Smooth muscle cell (in vitro differentiated cells): ENCODE measurements at regions not wholly inside any gene's neighbourhood (a gene's known extent, or its start where the extent isn't known, plus 50 kb on each side); places are given as distances from the start of the nearest gene placed in this dataset.
"Not testable (repeated sequence)": the region's sequence is repeated elsewhere in the genome, so short reads cannot be mapped to it uniquely, and the experiment has no call there.

ENCODE experiments used
- DNase-seq: peaks from one replicate; lab custom pipeline; 2025; ENCODE audit not compliant: unreplicated experiment; lab: John Stamatoyannopoulos, UW
- H2AFZ ChIP-seq: fragments of 200-600 bp; sonication (generic); 2 replicates; pipeline ENCODE4 v1.6.0; 2016; ENCODE audit warnings: antibody characterized with exemption, low read depth, mild to moderate bottlenecking
- H3F3A ChIP-seq: fragments of 200-600 bp; sonication (generic); 2 replicates; pipeline ENCODE4 v1.6.0; 2017; ENCODE audit warnings: antibody characterized with exemption, low read depth
- H3K27ac ChIP-seq: fragments of 200-600 bp; sonication (generic); 2 replicates; pipeline ENCODE4 v1.5.1; 2016; ENCODE audit warnings: low read depth, mild to moderate bottlenecking
- H3K27me3 ChIP-seq: fragments of 200-600 bp; sonication (generic); 2 replicates; pipeline ENCODE4 v1.6.1; 2016; ENCODE audit warnings: low read depth, mild to moderate bottlenecking
- H3K36me3 ChIP-seq: fragments of 200-600 bp; sonication (generic); 2 replicates; pipeline ENCODE4 v1.5.1; 2016; ENCODE audit warnings: low read depth
- H3K4me1 ChIP-seq: fragments of 200-600 bp; sonication (generic); 2 replicates; pipeline ENCODE4 v1.5.1; 2016; ENCODE audit warnings: low read depth
- H3K4me2 ChIP-seq: fragments of 200-600 bp; sonication (generic); 2 replicates; pipeline ENCODE4 v1.6.0; 2016; ENCODE audit warnings: mild to moderate bottlenecking
- H3K4me3 ChIP-seq: fragments of 200-600 bp; sonication (generic); 2 replicates; pipeline ENCODE4 v1.5.1; 2016; ENCODE audit warnings: mild to moderate bottlenecking
- H3K79me2 ChIP-seq: fragments of 200-600 bp; sonication (generic); 2 replicates; pipeline ENCODE4 v1.6.0; 2016; ENCODE audit warnings: low read depth, mild to moderate bottlenecking
- H3K9ac ChIP-seq: fragments of 200-600 bp; sonication (generic); 2 replicates; pipeline ENCODE4 v1.6.0; 2016; ENCODE audit warnings: low read depth
- H3K9me3 ChIP-seq: fragments of 200-600 bp; sonication (generic); replicated peaks from 2 replicates; pipeline ENCODE4 v1.5.1; 2016; ENCODE audit warnings: low read depth
- H4K20me1 ChIP-seq: fragments of 200-600 bp; sonication (generic); 2 replicates; pipeline ENCODE4 v1.6.0; 2016; ENCODE audit warnings: low read depth
- WGBS: methylation state at CpG from one replicate; pipeline ENCODE4 v1.1.7; 2016; ENCODE audit warnings: low lambda C conversion rate; 5-methylcytosine and 5-hydroxymethylcytosine counted together
- TF ChIP-seq, protein P1 (sequence below): fragments of 200-600 bp; sonication (generic); IDR thresholded peaks from 2 replicates; pipeline ENCODE4 v1.5.1; 2017; ENCODE audit warnings: borderline replicate concordance, mild to moderate bottlenecking, antibody characterized with exemption; ENCODE audit not compliant: insufficient read depth, poor library complexity, severe bottlenecking

DNA sequence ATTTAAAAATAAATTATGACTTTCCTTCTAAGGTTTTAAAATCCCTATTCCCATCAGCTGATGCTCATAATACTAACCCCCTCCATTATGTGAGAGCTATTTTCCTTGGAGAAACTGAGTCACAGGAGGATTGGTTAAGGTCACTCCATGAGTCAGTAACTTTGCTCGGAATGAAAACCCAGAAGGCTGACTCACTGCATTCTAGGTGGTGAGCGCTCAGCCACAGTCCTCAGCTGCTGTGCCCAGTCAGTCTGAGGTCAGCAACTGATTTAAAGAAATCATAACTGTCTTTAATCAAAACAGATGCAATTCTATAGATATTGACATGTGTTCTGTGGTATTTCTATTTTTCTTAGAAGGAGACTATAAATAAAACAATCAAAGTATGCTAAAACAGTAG is 359.2 kb downstream of the GJA1 start:
- peak overlapping the region; percentile 21 for H3K9ac ChIP-seq
- H3K36me3 ChIP-seq: no peaks in the 10 kb centered on the region
- H4K20me1 ChIP-seq: no peaks in the 10 kb centered on the region
- H3K4me3 ChIP-seq: no peak overlapping the region
- 0% methylated on average over 2 of the region's 2 CpGs for WGBS
- H3K4me2 ChIP-seq: peak overlapping the region; percentile 38
- H3F3A ChIP-seq: no peaks in the 10 kb centered on the region
- TF ChIP-seq, protein P1, sequence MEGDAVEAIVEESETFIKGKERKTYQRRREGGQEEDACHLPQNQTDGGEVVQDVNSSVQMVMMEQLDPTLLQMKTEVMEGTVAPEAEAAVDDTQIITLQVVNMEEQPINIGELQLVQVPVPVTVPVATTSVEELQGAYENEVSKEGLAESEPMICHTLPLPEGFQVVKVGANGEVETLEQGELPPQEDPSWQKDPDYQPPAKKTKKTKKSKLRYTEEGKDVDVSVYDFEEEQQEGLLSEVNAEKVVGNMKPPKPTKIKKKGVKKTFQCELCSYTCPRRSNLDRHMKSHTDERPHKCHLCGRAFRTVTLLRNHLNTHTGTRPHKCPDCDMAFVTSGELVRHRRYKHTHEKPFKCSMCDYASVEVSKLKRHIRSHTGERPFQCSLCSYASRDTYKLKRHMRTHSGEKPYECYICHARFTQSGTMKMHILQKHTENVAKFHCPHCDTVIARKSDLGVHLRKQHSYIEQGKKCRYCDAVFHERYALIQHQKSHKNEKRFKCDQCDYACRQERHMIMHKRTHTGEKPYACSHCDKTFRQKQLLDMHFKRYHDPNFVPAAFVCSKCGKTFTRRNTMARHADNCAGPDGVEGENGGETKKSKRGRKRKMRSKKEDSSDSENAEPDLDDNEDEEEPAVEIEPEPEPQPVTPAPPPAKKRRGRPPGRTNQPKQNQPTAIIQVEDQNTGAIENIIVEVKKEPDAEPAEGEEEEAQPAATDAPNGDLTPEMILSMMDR: no peak
- H3K27me3 ChIP-seq: no peaks in the 10 kb centered on the region
- no peaks in the 10 kb centered on the region for H3K79me2 ChIP-seq
- H3K4me1 ChIP-seq: no peaks in the 10 kb centered on the region
- H3K27ac ChIP-seq: peak overlapping the region; percentile 73
- no peak overlapping the region for H2AFZ ChIP-seq
- DNase-seq: no peak
- no peaks in the 10 kb centered on the region for H3K9me3 ChIP-seq

DNA sequence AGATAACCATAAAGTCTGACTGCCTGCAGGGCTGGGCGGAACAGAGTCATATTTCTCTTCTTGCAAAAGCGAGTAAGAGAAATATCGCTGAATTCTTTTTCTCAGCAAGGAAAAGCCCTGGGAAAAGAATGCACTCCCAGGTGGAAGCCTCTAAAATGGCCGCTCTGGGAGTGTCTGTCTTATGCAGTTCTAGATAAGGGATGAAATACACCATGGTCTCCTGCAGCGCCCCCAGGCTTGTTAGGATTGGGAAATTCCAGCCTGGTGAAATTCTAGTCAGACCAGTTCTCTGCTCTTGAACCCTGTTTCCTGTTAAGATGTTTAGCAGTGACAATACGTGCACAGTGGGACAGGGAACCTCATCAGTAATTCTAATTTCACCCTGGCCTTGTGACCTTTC is 362.2 kb downstream of the GJA1 start:
- H3K79me2 ChIP-seq, H3F3A ChIP-seq, H3K9me3 ChIP-seq, H3K27me3 ChIP-seq, H2AFZ ChIP-seq, H3K36me3 ChIP-seq, H4K20me1 ChIP-seq, DNase-seq, H3K4me3 ChIP-seq, H3K27ac ChIP-seq, H3K4me2 ChIP-seq, H3K9ac ChIP-seq, H3K4me1 ChIP-seq: not testable (repeated sequence)
- WGBS: 97% methylated on average over 6 of the region's 6 CpGs

DNA sequence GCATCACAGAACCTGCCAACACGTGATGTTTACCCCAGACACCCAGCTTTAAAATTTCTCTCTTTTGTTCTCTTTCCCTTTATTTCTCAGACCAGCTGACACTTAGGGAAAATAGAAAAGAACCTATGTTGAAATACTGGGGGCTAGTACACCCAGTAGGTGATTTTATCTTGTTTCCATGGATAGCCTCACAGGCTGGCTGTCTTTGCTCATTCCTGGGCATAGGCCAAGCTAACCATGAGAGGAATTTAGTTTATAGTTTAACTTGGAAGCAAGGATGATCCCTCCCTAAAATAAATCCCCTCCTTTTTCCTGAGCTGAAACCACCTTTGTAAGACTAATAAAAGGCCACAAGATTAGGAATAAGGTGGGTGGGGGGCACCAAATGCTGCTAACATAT is 362.7 kb downstream of the GJA1 start:
- 86% methylated on average over 1 of the region's 1 CpG for WGBS
- H3K4me2 ChIP-seq, H3K9ac ChIP-seq, H3K4me1 ChIP-seq, H4K20me1 ChIP-seq, H3K27ac ChIP-seq, H3K9me3 ChIP-seq, H3F3A ChIP-seq, H3K36me3 ChIP-seq, DNase-seq, H3K79me2 ChIP-seq, H3K27me3 ChIP-seq, H3K4me3 ChIP-seq, H2AFZ ChIP-seq: not testable (repeated sequence)

DNA sequence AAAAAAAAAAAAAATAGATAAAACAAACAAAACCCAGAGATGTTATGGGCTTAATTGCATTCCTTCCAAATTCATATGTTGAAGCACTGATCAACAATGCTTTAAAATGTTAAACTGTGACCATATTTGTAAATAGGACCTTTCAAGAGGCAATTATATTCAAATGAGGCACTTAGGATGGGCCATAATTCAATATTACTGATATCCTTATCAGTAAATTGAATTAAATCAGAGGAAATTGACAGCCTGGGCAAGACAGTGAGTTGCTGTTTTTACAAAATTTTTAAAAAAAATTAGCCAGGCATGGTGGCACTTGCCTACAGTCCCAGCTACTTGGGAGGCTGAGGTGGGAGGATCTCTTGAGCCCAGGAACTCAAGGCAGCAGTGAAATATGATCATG is 364.1 kb downstream of the GJA1 start:
- Histone ChIP-seq H3K27ac (no peak overlapping the region), H3K79me2 (no peaks in the 10 kb centered on the region), H3K4me2 (no peak overlapping the region), H3K9ac (no peak overlapping the region), H3K36me3 (no peaks in the 10 kb centered on the region), H3K9me3 (peaks cover 5% of the 10 kb centered on the region), H3K4me3 (no peak overlapping the region), H2AFZ (no peak overlapping the region), H3K4me1 (no peaks in the 10 kb centered on the region), H3F3A (no peaks in the 10 kb centered on the region), H3K27me3 (no peaks in the 10 kb centered on the region), H4K20me1 (no peaks in the 10 kb centered on the region)
- TF ChIP-seq, protein P1: no peak
- no peak for DNase-seq

DNA sequence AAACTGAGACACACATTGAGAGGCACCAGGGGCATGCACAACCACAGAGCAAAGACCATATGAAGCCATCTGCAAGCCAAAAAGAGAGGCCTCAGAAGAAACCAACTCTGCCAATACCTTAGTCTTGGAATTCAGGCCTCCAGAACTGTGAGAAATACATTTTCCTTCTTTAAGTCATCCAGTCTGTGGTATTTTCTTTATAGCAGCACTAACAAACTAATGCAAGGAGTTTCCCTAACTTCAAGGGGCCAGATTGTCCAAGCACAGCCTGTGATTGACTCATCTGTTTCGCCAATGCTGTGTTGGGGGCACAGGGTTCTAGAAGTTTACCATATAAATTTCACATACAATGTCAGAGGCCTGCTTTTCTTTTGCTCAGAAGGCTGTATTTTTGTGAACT is 364.6 kb downstream of the GJA1 start:
- Histone ChIP-seq H3K36me3 (no peaks in the 10 kb centered on the region), H3K4me3 (no peak overlapping the region), H4K20me1 (no peaks in the 10 kb centered on the region), H3K4me2 (no peak overlapping the region), H2AFZ (no peak overlapping the region), H3K27me3 (no peaks in the 10 kb centered on the region), H3K79me2 (no peaks in the 10 kb centered on the region), H3K27ac (no peak overlapping the region), H3K9me3 (peaks cover 5% of the 10 kb centered on the region), H3F3A (no peaks in the 10 kb centered on the region), H3K4me1 (no peaks in the 10 kb centered on the region), H3K9ac (no peak overlapping the region)
- 94% methylated on average over 1 of the region's 1 CpG for WGBS
- DNase-seq: no peak
- TF ChIP-seq, protein P1: no peak
